NCI-H2029 treated with DMSO at 0.1 percent for 48 hours (cell line): ENCODE measurements at regions not wholly inside any gene's neighbourhood (a gene's known extent, or its start where the extent isn't known, plus 50 kb on each side); places are given as distances from the start of the nearest gene placed in this dataset.
A peak's percentile ranks its signal among the peaks of the same experiment; 100 is the strongest.

Experiments
- DNase-seq: peaks from one replicate; lab custom pipeline; 2025; lab: John Stamatoyannopoulos, UW

DNA sequence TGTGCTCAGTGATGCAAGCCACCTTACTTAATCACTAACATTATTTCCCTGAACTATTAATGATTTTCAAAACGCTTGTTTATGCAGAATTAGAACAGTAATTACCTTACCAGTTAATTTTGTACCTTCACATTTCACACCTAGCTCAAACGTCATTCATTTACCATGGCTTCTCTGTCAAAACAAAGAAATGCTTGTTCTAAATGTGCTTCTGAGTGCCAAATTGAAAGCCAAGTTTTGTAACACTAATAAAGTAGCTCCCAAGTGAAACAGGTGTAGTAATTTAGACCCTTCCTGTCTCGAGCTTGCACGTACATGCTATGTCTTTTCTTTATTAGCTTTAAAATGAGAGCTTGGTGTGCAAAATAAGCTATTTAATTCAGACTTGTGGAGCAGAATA is 533.7 kb upstream of the PKN2 start:
- DNase-seq = no peak

DNA sequence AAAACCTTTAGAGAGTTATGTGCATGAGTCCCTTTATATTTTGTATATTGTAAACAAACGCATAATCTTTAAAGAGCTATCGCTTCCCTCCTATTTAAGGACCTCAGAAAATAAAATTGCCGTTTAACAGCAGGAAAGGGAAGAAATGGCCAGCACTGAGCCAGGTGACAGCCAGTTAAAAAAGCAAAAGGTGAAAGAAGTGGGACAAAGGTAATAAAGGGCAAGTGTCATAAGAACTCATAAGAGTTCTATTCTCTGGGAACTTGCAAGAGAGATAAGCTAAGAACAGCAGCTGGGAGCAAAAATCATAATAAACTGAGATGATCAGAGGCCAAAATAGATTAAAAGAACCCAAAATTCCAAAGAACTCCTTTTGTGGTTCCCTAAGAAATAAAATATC is 520.9 kb upstream of the PKN2 start:
- no peak for DNase-seq

DNA sequence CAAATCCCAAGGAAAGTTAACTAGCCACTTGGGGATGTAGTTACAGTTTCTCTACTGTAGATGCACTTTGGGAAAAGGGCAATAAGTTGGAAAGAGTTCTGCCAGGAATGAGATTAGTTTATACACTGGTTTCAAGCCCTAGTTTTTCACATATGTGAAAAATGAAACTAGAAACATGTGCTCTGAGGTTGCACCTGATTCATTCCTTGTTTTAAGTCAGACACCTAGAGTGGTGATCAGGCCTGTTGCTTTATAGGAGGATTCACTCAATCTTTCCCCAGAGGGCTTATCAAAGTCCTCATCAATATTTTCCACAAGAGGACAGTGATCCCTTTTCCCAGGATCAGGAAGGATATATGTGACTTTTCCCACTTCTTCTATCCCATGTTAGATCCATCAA is 515.9 kb upstream of the PKN2 start:
- no peak for DNase-seq

DNA sequence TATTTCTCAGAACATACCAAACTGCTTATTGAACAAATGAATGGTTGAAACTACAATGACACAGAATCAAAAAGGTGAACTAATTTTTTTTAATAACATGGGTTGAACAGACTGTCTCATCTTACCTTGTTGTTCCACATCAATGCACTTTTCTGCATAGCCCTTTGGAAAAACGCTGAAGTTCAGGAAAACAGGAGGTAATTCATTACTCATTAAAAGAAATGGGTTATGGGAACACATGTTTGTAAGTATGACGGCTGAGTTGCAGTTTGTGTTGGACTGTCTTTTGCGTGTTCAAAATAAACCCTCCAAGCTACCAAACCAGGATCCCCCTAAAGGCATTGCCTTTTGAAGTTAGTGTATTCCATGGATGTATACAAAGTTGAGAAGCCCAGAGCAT is 514.9 kb upstream of the PKN2 start:
- DNase-seq = no peak

DNA sequence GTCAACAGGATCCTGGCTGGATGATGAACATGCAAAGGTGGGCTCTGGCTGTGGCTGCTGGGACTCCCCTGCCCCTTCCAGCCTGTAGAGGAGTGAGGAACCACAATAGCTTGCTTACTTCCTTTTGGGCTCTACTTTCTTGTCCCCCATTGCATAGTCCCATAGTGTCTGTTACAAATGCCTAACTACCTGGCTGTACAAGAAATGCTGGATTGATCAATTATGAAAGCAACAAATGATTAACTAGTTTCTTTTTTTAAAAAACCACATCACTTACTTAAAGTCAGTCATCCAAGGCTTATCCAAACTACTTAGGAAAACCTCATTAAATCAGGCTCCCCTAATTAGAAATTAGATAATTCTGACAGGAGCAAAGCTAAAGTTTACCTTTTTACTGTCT is 514.1 kb upstream of the PKN2 start:
- no peak for DNase-seq

DNA sequence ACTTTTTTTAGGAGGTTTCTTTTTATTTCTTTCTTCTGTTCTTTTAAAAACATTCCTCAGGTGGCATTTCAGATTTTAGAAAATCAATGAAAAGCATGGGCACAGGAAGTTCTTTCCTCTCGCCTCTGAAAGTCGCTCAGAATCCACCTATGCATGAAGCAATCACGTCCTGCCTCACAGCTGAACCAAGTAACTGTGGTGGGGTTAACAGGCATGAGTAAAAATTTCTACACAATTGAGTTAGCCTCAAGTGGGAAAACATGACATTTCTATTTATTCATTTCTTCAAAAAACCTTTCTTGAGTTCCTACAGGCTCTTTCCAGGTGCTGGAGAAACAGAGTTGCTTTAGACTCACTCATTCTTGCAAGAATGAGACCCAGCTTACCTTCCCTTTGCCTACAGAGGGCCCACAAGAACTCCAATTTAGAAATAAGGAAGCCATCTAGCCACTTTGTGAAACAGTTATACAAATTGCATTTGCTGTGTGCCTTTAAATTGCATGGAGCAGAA is 508.9 kb upstream of the PKN2 start:
- no peak for DNase-seq

DNA sequence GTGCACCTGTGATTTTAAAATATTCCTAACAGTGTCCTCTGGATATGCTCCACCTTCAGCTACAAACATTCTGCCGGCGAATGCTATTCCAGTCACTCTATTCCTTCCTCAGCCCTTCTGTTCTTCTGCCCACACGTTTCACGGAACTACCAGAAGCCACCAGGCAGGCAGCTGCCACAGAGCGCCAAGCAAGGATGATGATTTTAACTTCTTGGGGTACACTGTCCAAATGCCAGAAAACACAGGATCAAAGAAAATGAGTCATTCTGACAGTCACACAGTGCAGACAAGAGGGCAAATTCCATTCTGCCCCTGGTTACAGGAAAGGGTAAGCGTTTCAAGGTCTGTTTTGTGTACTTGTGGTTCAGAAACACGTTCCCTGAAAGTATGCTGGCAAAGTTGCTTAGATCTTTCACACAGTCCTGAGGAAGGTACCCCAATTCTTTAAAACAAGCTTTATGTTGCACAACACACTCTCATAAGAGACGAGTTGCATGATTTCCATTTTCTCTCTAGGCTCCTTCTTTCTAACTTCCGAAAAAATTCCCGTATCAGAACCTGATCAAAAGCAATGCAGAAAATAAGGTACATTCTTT is 508.3 kb upstream of the PKN2 start:
- DNase-seq = no peak

DNA sequence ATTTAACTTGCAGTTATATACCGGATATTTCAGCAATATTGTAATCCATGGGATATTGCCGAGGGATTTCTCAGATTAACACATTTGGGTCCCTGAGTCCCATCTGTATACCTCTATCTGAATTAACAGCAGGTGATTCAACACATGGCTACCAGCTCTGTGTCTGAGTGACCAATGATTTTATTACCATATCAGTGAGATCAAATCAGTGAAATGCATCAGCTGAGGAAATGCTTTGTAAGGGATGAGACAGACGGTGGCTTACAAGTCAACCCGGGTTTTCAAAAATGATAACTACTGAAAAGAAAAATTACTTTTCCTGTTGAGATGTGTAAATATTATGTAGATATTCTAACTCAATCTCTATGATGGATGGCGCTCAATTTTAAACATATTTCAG is 504.1 kb upstream of the PKN2 start:
- DNase-seq = no peak

DNA sequence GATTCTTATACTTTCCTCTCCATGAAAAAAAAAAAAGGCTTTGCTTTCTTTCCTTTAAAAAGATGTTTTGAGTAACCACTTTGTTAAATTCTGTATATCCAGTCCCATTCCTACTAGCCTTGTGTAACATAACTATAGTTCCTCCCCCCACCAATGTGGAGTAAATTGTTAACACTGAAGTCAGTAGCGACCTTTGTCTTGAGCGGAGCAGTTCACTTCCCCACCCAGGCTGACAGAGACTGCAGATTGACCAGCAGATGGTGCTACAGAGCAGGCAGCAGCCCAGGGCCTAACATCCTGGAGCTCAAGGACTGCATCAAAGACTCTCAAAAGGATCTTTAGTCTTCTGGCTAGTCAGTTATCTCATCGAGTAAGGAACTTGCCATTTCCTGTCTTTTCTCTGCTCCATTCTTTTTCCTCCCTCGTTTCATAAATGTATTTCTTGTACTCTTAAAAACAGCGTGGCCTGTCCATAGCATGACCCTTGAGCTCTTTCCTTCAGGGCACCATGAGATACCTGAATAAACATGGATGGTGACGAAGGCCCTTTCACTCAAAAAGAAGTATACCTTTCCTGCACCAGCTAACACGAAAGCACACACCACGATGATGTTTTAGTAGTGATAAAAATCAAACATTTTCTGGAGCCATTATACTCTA is 503.5 kb upstream of the PKN2 start:
- DNase-seq = peak; percentile 10

DNA sequence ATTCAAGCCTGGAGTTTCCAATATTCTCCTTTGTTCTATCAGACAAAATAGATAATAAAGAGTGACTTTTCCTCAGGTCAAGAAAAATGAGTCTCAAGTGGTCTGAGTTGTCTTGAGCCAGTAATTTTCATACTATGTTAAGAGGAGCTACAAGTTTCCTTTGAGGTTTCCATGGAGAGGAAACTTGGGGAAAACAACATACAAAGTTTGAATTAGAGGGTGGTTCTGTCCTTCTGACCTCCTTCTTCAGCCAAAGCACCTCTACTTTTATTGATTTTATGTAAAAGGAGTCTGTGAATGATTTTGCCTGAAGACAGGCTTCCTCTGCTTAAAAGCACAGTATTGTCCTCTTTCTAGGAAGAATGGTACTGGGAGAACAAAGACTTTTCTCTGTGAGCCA is 497.2 kb upstream of the PKN2 start:
- no peak for DNase-seq

DNA sequence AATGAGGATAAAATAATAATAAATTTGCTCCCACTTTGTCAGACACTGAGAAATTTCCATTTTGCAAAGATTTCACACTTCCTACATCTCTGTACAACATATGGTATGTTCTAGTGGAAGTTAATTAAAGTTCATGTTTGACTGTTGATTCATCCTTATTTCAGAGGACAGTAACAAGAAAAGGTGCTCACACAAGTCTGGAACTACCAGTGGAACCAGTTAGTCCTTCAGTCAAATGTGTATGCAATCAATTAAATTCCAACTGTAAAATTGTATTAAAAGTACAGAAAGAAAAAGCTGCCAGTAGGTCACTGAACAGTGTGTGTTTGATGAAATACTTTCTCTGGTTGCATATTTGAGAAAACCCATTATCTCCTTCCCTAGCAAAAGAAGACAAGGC is 496.0 kb upstream of the PKN2 start:
- DNase-seq = no peak

DNA sequence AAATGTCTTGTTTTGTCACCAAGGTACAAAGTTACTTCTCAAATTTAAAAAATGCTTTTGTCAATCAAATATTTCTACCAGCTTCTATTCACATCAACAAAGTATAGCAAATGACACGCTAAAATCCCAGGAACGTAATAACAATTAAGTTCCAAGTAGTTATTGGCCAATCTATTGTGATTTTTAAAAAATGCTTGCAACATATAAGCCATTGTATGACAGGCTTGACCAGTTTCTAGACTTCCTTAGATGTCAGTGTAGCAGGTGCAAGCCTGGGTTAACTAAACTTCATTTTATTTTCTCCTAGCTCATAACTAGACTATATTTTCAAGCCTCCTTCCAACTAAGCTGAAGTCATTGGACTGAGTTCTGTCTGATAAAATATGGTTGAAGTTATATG is 494.5 kb upstream of the PKN2 start:
- no peak for DNase-seq

DNA sequence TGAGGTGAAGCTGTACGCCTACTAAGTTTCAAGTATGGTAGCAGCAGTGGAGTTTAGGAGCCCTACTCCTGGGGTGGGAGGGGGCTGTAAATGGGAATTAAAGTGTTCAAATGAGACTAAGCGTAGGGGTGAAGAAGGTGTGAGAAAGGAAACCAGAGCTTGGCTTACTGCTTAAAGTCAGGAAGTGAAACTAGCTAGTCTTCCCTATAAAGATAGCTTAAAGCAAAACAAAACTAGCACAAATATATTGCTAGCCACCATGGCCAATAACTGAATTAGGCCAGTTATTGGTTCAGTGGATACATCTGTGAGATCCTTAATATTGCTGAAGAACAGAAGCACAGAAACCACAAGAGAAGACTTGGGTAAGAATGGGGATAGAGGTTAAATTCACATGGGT is 492.2 kb upstream of the PKN2 start:
- DNase-seq = no peak

DNA sequence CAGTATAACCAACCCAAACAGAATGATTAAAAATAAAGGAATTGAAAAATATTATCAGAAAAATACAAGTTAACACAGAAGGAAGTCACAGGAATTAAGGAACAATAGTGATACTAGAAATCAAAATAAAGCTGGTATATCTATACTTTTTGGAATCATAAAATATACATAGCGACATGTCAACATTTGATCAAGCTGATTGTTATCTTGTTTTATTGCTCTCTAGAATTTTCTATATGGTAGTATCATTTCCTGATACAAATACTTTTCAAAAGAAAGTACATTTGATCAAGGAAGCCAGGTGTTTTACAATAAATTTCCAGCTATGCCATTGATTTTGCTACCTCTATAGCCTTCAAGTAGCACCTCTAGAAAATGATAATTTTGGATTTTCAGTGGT is 489.5 kb upstream of the PKN2 start:
- no peak for DNase-seq

DNA sequence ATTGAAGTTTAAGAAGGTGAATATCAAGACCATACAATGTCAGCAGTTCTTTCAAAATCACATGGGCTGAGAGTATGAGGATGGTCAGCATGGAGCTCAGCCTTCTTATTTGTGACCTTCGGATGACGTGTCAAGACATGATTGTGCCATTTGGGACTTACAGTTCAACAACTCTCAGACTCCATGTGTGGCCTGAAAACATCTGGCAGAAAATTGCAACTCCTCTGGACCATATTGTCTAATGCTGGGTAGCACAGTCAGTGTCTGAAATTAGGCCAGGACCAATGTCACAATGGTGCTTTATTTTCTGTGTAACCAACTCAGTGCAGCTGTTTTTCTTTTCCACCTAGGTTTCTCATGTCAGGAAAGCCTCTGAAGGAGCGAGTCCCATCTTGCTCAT is 483.5 kb upstream of the PKN2 start:
- no peak for DNase-seq

DNA sequence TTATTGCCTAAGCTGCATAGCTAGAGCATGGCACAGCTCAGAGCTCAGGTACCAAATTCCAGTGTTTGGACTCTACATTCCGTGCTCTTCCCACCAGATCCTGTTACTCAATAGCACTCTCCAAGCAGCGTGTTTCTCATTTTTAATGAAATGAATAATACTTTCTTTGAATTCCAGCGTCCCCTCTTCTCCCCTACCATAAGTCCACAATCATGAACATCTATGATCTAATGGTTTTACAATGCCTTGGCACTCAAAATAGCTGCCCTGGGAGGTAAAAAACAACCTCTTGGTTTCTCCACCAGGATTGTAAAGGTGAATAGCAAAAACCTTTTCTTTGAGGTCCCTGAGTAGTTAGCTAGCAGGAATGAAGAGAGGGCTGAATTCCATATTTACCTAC is 480.0 kb upstream of the PKN2 start:
- no peak for DNase-seq

DNA sequence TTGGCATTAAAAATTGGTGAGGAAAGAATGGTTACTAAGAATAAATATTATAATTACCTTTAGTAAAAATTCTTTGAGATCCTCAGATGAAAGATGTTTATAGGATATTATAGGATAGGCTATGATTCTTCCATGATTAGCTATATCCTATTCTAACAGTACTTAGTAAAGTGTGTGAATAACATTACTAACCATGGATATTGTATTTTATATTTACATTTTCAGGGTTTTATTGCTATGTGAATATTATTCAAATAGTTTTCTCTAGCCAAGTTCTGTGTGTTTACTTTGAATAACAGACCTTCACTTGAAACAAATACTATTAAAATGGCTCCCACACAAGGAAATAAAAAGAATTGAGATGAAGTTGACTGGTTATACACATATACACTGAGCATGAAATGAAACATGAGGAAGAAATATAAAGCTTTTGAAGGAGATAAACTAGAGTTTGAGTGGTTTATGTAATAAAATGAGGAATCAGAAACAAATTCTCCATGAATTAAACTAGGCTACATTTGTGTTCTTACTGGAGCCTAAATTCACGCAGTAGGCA is 479.4 kb upstream of the PKN2 start:
- DNase-seq = no peak

DNA sequence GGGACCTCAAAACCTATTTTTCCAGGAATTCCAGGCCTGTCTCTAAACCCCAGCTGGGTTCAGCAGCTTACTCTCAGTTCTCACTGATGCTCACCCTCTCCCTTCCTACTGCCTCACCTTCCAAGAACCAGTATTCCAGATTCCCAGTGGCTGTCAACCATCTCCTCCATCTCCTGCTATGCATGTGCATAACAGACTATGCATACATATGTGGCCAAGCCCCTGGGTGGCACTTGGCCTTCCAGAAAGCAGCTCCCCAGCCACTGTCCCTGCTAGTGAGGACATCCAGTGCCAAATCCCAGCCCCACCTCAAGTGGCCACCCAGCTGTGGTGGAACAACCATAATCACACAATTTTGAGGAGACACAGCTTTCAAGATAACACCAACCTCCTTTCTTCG is 475.7 kb upstream of the PKN2 start:
- DNase-seq = no peak

DNA sequence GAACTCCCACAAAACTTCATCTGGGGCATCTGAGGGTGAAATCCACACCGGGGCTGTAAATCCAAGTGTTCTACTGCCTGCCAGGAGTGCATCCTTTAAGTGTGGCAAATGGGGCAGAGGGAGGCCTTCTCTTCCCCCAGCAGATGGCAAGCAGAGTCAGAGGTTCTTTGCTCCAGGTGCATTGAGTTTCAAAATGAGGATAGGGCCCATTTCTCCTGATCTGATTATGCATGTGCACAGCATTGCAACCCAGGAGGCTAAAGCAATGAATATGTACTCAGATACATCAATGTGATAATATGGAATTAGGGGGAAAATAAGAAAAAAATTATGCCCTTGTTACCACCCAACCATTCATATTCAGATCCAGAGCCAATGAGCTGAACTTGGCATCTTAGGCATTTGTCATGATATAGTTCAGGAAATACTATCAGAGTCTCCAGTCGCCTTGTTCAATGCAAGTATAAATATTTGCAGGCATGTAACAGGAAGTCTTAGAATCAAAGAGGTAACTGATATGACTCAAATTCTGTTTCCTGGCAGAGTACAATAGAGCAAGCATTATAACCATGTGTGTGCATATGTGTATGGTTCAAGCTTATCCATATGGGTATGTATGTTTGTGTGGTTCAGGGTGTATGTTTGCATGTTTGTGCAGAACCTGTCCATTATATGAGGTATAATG is 473.8 kb upstream of the PKN2 start:
- DNase-seq = no peak

DNA sequence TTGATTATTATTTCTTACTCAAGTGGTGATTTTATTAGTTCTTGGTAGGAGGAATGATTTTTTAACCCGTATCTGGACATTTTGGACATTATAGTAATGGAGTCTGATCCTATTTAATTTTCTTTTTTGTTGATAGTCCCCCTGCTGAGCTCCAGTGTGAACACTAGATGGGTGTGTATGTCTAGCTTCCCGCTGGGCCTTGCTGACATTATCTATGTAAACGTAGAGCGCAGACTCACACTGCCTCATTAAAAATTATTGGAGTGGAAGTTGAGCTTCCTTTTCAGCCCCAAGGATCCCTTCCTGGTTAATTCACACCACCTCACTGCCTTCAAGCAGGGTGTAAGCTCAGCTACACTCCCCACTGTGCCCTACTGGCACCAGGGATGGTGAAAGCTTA is 467.6 kb upstream of the PKN2 start:
- DNase-seq = no peak

DNA sequence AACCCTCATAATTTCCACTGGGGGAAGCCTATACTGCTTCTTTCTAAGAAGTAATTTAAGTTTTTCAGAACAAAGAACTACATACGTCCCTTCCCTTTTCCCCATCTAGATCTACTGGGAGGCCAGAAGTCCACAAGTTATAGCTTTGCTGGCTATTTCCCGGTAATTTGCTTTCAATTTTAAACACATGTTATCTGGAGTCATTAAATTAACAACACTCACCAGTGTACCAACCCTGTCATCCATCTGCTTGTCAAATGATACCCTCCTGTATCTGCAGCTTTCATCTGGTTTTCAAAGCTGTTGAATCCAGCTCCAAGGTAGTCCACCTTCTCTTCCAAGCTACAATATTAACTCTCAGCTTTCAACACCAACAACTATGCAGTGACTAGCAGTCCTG is 466.7 kb upstream of the PKN2 start:
- no peak for DNase-seq

DNA sequence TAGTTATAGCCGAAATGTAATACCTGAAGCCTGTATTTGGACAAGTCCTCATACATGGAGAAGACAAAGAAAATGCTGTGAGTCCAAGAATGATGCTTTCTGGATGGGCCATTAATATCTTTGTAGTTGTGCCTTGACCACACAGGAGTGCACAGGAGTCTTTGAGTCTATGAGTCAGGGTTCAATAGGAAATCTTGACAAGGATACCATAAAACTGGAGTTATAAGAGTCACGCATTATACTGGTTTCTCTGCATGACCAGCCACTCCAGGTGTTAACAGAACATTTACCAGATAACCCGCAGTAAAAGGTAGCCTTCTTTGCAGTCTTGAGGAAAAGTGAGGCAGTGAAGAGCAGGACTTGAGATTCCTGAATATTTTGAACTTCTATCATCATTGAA is 464.6 kb upstream of the PKN2 start:
- DNase-seq = no peak

DNA sequence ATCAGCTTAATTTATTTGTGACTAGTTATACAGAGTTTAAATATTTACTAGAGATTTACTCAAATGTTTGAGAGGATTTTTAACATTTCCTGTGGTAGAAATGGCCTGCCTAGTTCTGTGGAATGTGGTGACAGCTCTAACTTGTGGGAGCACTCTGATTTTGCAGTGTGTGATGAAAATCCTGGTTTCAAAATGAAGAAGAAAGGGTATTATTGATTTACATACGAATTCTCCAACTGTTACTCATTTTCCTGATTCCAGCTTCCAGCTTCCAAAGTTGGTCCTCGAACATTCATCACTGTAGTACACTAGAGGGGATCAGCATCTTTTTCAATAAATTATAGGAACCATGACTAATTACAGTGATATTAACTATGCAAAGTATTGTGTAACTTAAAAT is 462.7 kb upstream of the PKN2 start:
- DNase-seq = no peak
